HepG2 (cell line): ENCODE measurements at regions not wholly inside any gene's neighbourhood (a gene's known extent, or its start where the extent isn't known, plus 50 kb on each side); places are given as distances from the start of the nearest gene placed in this dataset.

Experiments
- ATAC-seq: fragments of 200-7000 bp; cut with Tn5 transposase; 3 replicates; pipeline ENCODE4 v1.9.1; 2020; ENCODE audit warnings: mild to moderate bottlenecking, moderate library complexity
- BruUV-seq: library from RNA; stranded (reverse); fragments of 400-500 nt; replicated peaks from 2 replicates; lab custom pipeline; 2021; lab: Mats Ljungman, UMichigan
- CTCF ChIA-PET: fragments of 300-600 bp; formaldehyde crosslinking; extraction: SDS; loops from one replicate; lab custom pipeline; 2021; ENCODE audit warnings: low total read pairs, inconsistent platforms, low intra/inter-chr PET ratio; lab: Yijun Ruan, JAX
- POLR2A ChIA-PET: fragments of 350-600 bp; sonication (Branson Sonifier 250); formaldehyde crosslinking; loops from one replicate; lab custom pipeline; 2020; ENCODE audit warnings: antibody characterized with exemption, inconsistent platforms; lab: Yijun Ruan, JAX
- DNase-seq: peaks from one replicate; pipeline ENCODE4 v3.0.0-alpha.2; 2015; ENCODE audit warnings: low spot score
- FAIRE-seq: peaks from 3 replicates; lab custom pipeline; 2011; peaks lifted over from hg19 to GRCh38; lab: Jason Lieb, UNC
- H2AFZ ChIP-seq: one replicate; pipeline ENCODE4 v1.6.1; 2011; ENCODE audit warnings: low read length, inconsistent platforms
- H3K27ac ChIP-seq: fragments of 300-600 bp; 3 replicates; pipeline ENCODE4 v1.8.0; 2011; ENCODE audit warnings: mixed run types, mild to moderate bottlenecking, mixed read lengths, low read length, inconsistent platforms; ENCODE audit not compliant: insufficient read depth; ENCODE audit errors: extremely low read length
- H3K27me3 ChIP-seq, 2 experiments: fragments of 200-600 bp in 1 of 2; 2 replicates in 1 of 2; 3 replicates in 1 of 2; pipeline versions ENCODE4 v1.6.0 to v1.8.0; 2011; ENCODE audit warnings: low read length in 2 of 2, mild to moderate bottlenecking in 2 of 2, moderate library complexity in 2 of 2, inconsistent platforms in 1 of 2; ENCODE audit not compliant: insufficient read depth in 2 of 2, control insufficient read depth in 1 of 2
- H3K36me3 ChIP-seq, 2 experiments: fragments of 200-600 bp in 1 of 2; replicated peaks in 1 of 2; 2 replicates in 1 of 2; 3 replicates in 1 of 2; pipeline versions ENCODE4 v1.5.1 to v1.8.0; 2011; ENCODE audit warnings: low read length in 2 of 2, inconsistent platforms in 1 of 2; ENCODE audit not compliant: insufficient read depth in 2 of 2, control insufficient read depth in 1 of 2
- H3K4me1 ChIP-seq: 2 replicates; pipeline ENCODE4 v1.5.1; 2012; ENCODE audit warnings: low read length, inconsistent platforms; ENCODE audit not compliant: insufficient read depth
- H3K4me2 ChIP-seq: 2 replicates; pipeline ENCODE4 v1.6.0; 2011; ENCODE audit warnings: low read depth, low read length, inconsistent platforms
- H3K4me3 ChIP-seq, 3 experiments: fragments of 200-600 bp in 1 of 3; sonication (generic), shearing (Covaris generic) in 1 of 3; replicated peaks in 1 of 3; 2 replicates each; pipeline ENCODE4 v1.5.1; 2011 to 2016; ENCODE audit warnings: low read length in 3 of 3, inconsistent platforms in 2 of 3, low read depth in 2 of 3, mild to moderate bottlenecking in 2 of 3, control low read depth in 1 of 3, mixed read lengths in 1 of 3; ENCODE audit not compliant: insufficient read depth in 1 of 3
- H3K79me2 ChIP-seq: one replicate; pipeline ENCODE4 v1.6.1; 2011; ENCODE audit warnings: low read length, inconsistent platforms; ENCODE audit not compliant: insufficient read depth
- H3K9ac ChIP-seq: 2 replicates; pipeline ENCODE4 v1.6.0; 2011; ENCODE audit warnings: mild to moderate bottlenecking, low read depth, low read length, inconsistent platforms; ENCODE audit not compliant: insufficient read depth
- H3K9me3 ChIP-seq: 2 replicates; pipeline ENCODE4 v1.5.1; 2012; ENCODE audit warnings: mild to moderate bottlenecking, low read length
- H4K20me1 ChIP-seq: 2 replicates; pipeline ENCODE4 v1.6.0; 2011; ENCODE audit warnings: inconsistent platforms, mild to moderate bottlenecking, low read length, moderate library complexity; ENCODE audit not compliant: insufficient read depth
- CBX2 ChIP-seq, 2 experiments: fragments of 200-600 bp in 1 of 2; sonication (generic); formaldehyde crosslinking in 1 of 2; IDR thresholded peaks; 2 replicates each; pipeline versions ENCODE4 v1.7.0 to v1.8.1; 2018 to 2022; ENCODE audit warnings: low read depth in 2 of 2, low read length in 1 of 2, mild to moderate bottlenecking in 1 of 2, missing genetic modification reagents in 1 of 2
- FOXP1 ChIP-seq, 2 experiments: fragments of 450-650 bp in 1 of 2; IDR thresholded peaks; 2 replicates each; pipeline ENCODE4 v1.6.1; 2017 to 2018; ENCODE audit warnings: antibody characterized with exemption in 1 of 2
- MAFK ChIP-seq, 2 experiments: IDR thresholded peaks in 1 of 2; conservative IDR thresholded peaks in 1 of 2; 2 replicates each; pipeline ENCODE4 v1.6.1; 2011; ENCODE audit warnings: improper control_type of control experiment in 2 of 2, low read length in 2 of 2
- NR2F1 ChIP-seq, 2 experiments: fragments of 450-650 bp in 1 of 2; formaldehyde crosslinking in 1 of 2; IDR thresholded peaks; 2 replicates each; pipeline versions ENCODE4 v1.5.0 to v1.6.1; 2016 to 2020; ENCODE audit warnings: mild to moderate bottlenecking in 1 of 2, missing compliant biosample characterization in 1 of 2, missing genetic modification reagents in 1 of 2, moderate library complexity in 1 of 2
- RFXAP ChIP-seq: sonication (generic); formaldehyde crosslinking; IDR thresholded peaks from 2 replicates; pipeline ENCODE4 v1.4.0; 2020; ENCODE audit warnings: missing genetic modification reagents, borderline replicate concordance
- SP5 ChIP-seq: IDR thresholded peaks from 2 replicates; pipeline ENCODE4 v1.6.1; 2016; ENCODE audit warnings: low read depth, borderline replicate concordance
- UBTF ChIP-seq: sonication (generic); formaldehyde crosslinking; IDR thresholded peaks from 2 replicates; pipeline ENCODE4 v1.4.0; 2020; ENCODE audit warnings: mild to moderate bottlenecking, missing genetic modification reagents
- ZNF503 ChIP-seq: sonication (generic); formaldehyde crosslinking; IDR thresholded peaks from 2 replicates; pipeline ENCODE4 v1.4.0; 2020; ENCODE audit warnings: missing genetic modification reagents
- ZNF883 ChIP-seq: sonication (generic); formaldehyde crosslinking; IDR thresholded peaks from 2 replicates; pipeline ENCODE4 v1.5.1; 2020; ENCODE audit warnings: mild to moderate bottlenecking, missing genetic modification reagents; ENCODE audit errors: not compliant biosample characterization
- ZUFSP ChIP-seq: sonication (generic); formaldehyde crosslinking; IDR thresholded peaks from 2 replicates; pipeline ENCODE4 v1.9.0; 2021; ENCODE audit warnings: missing genetic modification reagents, mild to moderate bottlenecking, borderline replicate concordance
- WGBS: methylation state at CpG from one replicate; pipeline ENCODE4 v1.1.6; 2017; ENCODE audit warnings: low lambda C conversion rate; 5-methylcytosine and 5-hydroxymethylcytosine counted together
- in situ Hi-C: cut with HindIII; loops from 2 replicates; pipeline ENCODE4 v1.10.0; 2017; ENCODE audit warnings: low pct_unique_long_range_greater_than_20kb; ENCODE audit not compliant: extremely low pct_ligation_motif_present
- intact Hi-C: fragments of 100-400 bp; cut with micrococcal nuclease; formaldehyde crosslinking; loops from one replicate; pipeline ENCODE4 v1.10.0; 2022; ENCODE audit not compliant: unreplicated experiment

GRCh38 chrY:21022326-21023044 is 266.6 kb downstream of the RPS4Y2 start:
- POLR2A ChIA-PET = interaction anchor here (0.8 kb wide), 1 partner anchor 447 kb away, joined by 3 read pairs; the partner anchor contains the start of gene EIF1AY
- Histone ChIP-seq H3K36me3 (no peaks in the 10 kb centered on the region), H3K4me1 (peaks cover 10% of the 10 kb centered on the region; the same call in 1 of the 2 replicates), H2AFZ (no peak overlapping the region), H3K27ac (peak overlapping the region; percentile 65), H3K79me2 (no peaks in the 10 kb centered on the region), H3K4me2 (no peak overlapping the region), H3K9ac (peak overlapping the region; percentile 15; the same call in 1 of the 2 replicates), H4K20me1 (no peaks in the 10 kb centered on the region), H3K4me3 (no peak overlapping the region), H3K9me3 (peaks cover 22% of the 10 kb centered on the region; the same call in 1 of the 2 replicates), H3K27me3 (no peaks in the 10 kb centered on the region)
- no CpG with 5 or more reads among the region's 3 CpGs for WGBS
- BruUV-seq = no TSS peak
- FAIRE-seq (no peak), DNase-seq (no peak), ATAC-seq (peak; percentile 36; the same call in 2 of the 3 replicates)
- in situ Hi-C loops (no loop called here), intact Hi-C loops (no loop called here)
- CTCF ChIA-PET = no interaction called here
- TF ChIP-seq ZNF503 (CRISPR knock-in tag) (no peak), MAFK (conservative IDR thresholded peaks at IDR 0.05 in 1 of 2, IDR thresholded peaks at IDR 0.05 in 1 of 2; ENCODE audit: low read length in 2 of 2) (peak in 1 of 2 experiments; percentile 55; a peak in 2 of 4 replicates)

- ChIA-PET POLR2A (no interaction called here), CTCF (no interaction called here)
- H3K36me3 ChIP-seq = no peaks in the 10 kb centered on the region
- no peaks in the 10 kb centered on the region for H3K79me2 ChIP-seq
- H3K27me3 ChIP-seq = no peaks in the 10 kb centered on the region
- ATAC-seq = no peak
- in situ Hi-C loops (no loop called here), intact Hi-C loops (no loop called here)
- H3K4me3 ChIP-seq = no peak overlapping the region
- FAIRE-seq = no peak
- H3K4me1 ChIP-seq = peaks cover 10% of the 10 kb centered on the region; the same call in 1 of the 2 replicates
- no peak overlapping the region for H3K9ac ChIP-seq
- no peaks in the 10 kb centered on the region for H4K20me1 ChIP-seq
- H3K27ac ChIP-seq = no peak overlapping the region
- no peak overlapping the region for H3K4me2 ChIP-seq
- WGBS = 3% methylated on average over 3 of the region's 3 CpGs
- H3K9me3 ChIP-seq = peaks cover 22% of the 10 kb centered on the region; the same call in 1 of the 2 replicates
- BruUV-seq = no TSS peak
- no peak overlapping the region for H2AFZ ChIP-seq
- DNase-seq = no peak
- TF ChIP-seq FOXP1 (IDR thresholded peaks at IDR 0.05) (no peak), FOXP1 (CRISPR knock-in tag; IDR thresholded peaks at IDR 0.05) (no peak), CBX2 (IDR thresholded peaks at IDR 0.05; ENCODE audit: low read depth, low read length) (no peak), CBX2 (CRISPR knock-in tag; IDR thresholded peaks at IDR 0.05; ENCODE audit: low read depth) (no peak), SP5 (no peak), UBTF (CRISPR knock-in tag) (no peak), RFXAP (no peak), ZUFSP (CRISPR knock-in tag) (no peak), NR2F1 (CRISPR knock-in tag; IDR thresholded peaks at IDR 0.05) (no peak), ZNF883 (CRISPR knock-in tag) (no peak)
Measured at GRCh38 chrY:21023906-21024305, 268.0 kb downstream of the RPS4Y2 start.
